NB4 (cell line): ENCODE measurements at regions not wholly inside any gene's neighbourhood (a gene's known extent, or its start where the extent isn't known, plus 50 kb on each side); places are given as distances from the start of the nearest gene placed in this dataset.

Experiments
- CTCF ChIP-seq: IDR thresholded peaks from one replicate; pipeline ENCODE4 v1.5.1; 2012; ENCODE audit warnings: low read depth, low read length
- MAX ChIP-seq: IDR thresholded peaks from 2 replicates; pipeline ENCODE4 v1.6.1; 2011; ENCODE audit warnings: low read depth, low read length
- MYC ChIP-seq: IDR thresholded peaks from 2 replicates; pipeline ENCODE4 v1.6.1; 2011; ENCODE audit warnings: low read depth, low read length
- POLR2A ChIP-seq: IDR thresholded peaks from 2 replicates; pipeline ENCODE4 v1.6.1; 2011; ENCODE audit warnings: mild to moderate bottlenecking; ENCODE audit not compliant: insufficient read length; ENCODE audit errors: extremely low read depth

GRCh38 chr3:59655418-59656015, 605.7 kb upstream of the CFAP20DC start:
- TF ChIP-seq MAX (no peak), CTCF (no peak), POLR2A (no peak), MYC (no peak)
